Endothelial cell of umbilical vein (primary cell): ENCODE measurements at regions not wholly inside any gene's neighbourhood (a gene's known extent, or its start where the extent isn't known, plus 50 kb on each side); places are given as distances from the start of the nearest gene placed in this dataset.

Source experiments
- BruUV-seq: library from RNA; stranded (reverse); fragments of 400-500 nt; replicated peaks from 2 replicates; lab custom pipeline; 2021; lab: Mats Ljungman, UMichigan
- CTCF ChIA-PET: fragments of 300-600, 350-600 bp; sonication (Branson Sonifier 250); formaldehyde crosslinking; loops from one replicate; lab custom pipeline; 2021; ENCODE audit warnings: antibody characterized with exemption, inconsistent platforms; lab: Charles Lee
- POLR2A ChIA-PET: fragments of 300-600, 350-600 bp; sonication (Branson Sonifier 250); formaldehyde crosslinking; loops from one replicate; lab custom pipeline; 2021; ENCODE audit warnings: antibody characterized with exemption, inconsistent platforms; lab: Charles Lee
- DNase-seq: peaks from one replicate; pipeline ENCODE4 v3.0.0-alpha.2; 2011; ENCODE audit warnings: low read depth, low spot score
- FAIRE-seq: peaks from 2 replicates; lab custom pipeline; 2011; peaks lifted over from hg19 to GRCh38; lab: Jason Lieb, UNC
- H2AFZ ChIP-seq: 2 replicates; pipeline ENCODE4 v1.6.0; 2012; ENCODE audit warnings: low read depth, low read length, control low read depth, inconsistent platforms
- H3K27ac ChIP-seq: 2 replicates; pipeline ENCODE4 v1.5.1; 2011; ENCODE audit warnings: low read depth, mild to moderate bottlenecking, control low read depth, low read length, moderate library complexity; ENCODE audit not compliant: insufficient read depth
- H3K27me3 ChIP-seq, 2 experiments: 2 replicates each; pipeline versions ENCODE4 v1.6.0 to v1.6.1; 2011; ENCODE audit warnings: low read length in 2 of 2, mixed read lengths in 1 of 2; ENCODE audit not compliant: control insufficient read depth in 2 of 2, insufficient read depth in 2 of 2
- H3K36me3 ChIP-seq, 2 experiments: 2 replicates in 1 of 2; 3 replicates in 1 of 2; pipeline ENCODE4 v1.5.1; 2011; ENCODE audit warnings: low read length in 2 of 2, mild to moderate bottlenecking in 1 of 2, moderate library complexity in 1 of 2; ENCODE audit not compliant: control insufficient read depth in 2 of 2, insufficient read depth in 2 of 2; ENCODE audit errors: extremely low read depth in 1 of 2
- H3K4me1 ChIP-seq: 3 replicates; pipeline ENCODE4 v1.5.1; 2011; ENCODE audit warnings: mild to moderate bottlenecking, low read length; ENCODE audit not compliant: control insufficient read depth, insufficient read depth; ENCODE audit errors: extremely low read depth
- H3K4me2 ChIP-seq: 2 replicates; pipeline ENCODE4 v1.6.1; 2011; ENCODE audit warnings: low read length, control low read depth, mixed read lengths; ENCODE audit not compliant: insufficient read depth
- H3K4me3 ChIP-seq, 3 experiments: fragments of 200-600 bp in 1 of 3; sonication (generic), shearing (Covaris generic) in 1 of 3; replicated peaks in 1 of 3; 2 replicates each; pipeline ENCODE4 v1.5.1; 2011 to 2016; ENCODE audit warnings: control low read depth in 3 of 3, low read length in 3 of 3, mild to moderate bottlenecking in 2 of 3, inconsistent platforms in 1 of 3, low read depth in 1 of 3, moderate library complexity in 1 of 3; ENCODE audit not compliant: insufficient read depth in 1 of 3
- H3K79me2 ChIP-seq: 2 replicates; pipeline ENCODE4 v1.6.0; 2012; ENCODE audit warnings: low read length, inconsistent platforms; ENCODE audit not compliant: control insufficient read depth, insufficient read depth
- H3K9ac ChIP-seq: replicated peaks from 2 replicates; pipeline ENCODE3; 2011; ENCODE audit warnings: low read length, control low read depth; ENCODE audit not compliant: insufficient read depth; ENCODE audit errors: extremely low read depth
- H3K9me1 ChIP-seq: replicated peaks from 3 replicates; pipeline ENCODE4 v1.6.0; 2011; ENCODE audit warnings: mild to moderate bottlenecking, low read length; ENCODE audit not compliant: control insufficient read depth, insufficient read depth; ENCODE audit errors: extremely low read depth
- H3K9me3 ChIP-seq: replicated peaks from 2 replicates; pipeline ENCODE4 v1.5.1; 2012; ENCODE audit warnings: low read length, inconsistent platforms; ENCODE audit not compliant: control insufficient read depth, insufficient read depth
- H4K20me1 ChIP-seq: replicated peaks from 2 replicates; pipeline ENCODE3; 2011; ENCODE audit warnings: mild to moderate bottlenecking, low read length; ENCODE audit not compliant: control insufficient read depth, insufficient read depth; ENCODE audit errors: extremely low read depth
- EZH2 ChIP-seq: IDR thresholded peaks from 2 replicates; pipeline ENCODE4 v1.6.1; 2012; ENCODE audit warnings: borderline replicate concordance, low read depth, mild to moderate bottlenecking, moderate library complexity, low read length, inconsistent platforms; ENCODE audit not compliant: severe bottlenecking
- FOS ChIP-seq: IDR thresholded peaks from 2 replicates; pipeline ENCODE4 v1.6.1; 2011; ENCODE audit warnings: mild to moderate bottlenecking, low read length, moderate library complexity, borderline replicate concordance; ENCODE audit not compliant: insufficient read depth
- GATA2 ChIP-seq: IDR thresholded peaks from 2 replicates; pipeline ENCODE4 v1.7.0; 2011; ENCODE audit warnings: low read depth, mild to moderate bottlenecking, moderate library complexity, mixed read lengths, low read length; ENCODE audit not compliant: insufficient read length, insufficient read depth
- JUN ChIP-seq: IDR thresholded peaks from 2 replicates; pipeline ENCODE4 v1.6.1; 2011; ENCODE audit warnings: borderline replicate concordance, low read depth; ENCODE audit not compliant: insufficient read length, insufficient read depth
- MYC ChIP-seq: IDR thresholded peaks from one replicate; pipeline ENCODE4 v1.6.1; 2011; ENCODE audit warnings: mild to moderate bottlenecking, low read depth, low read length
- POLR2A ChIP-seq: IDR thresholded peaks from 2 replicates; pipeline ENCODE4 v1.6.1; 2012; ENCODE audit warnings: low read depth, mild to moderate bottlenecking, control low read depth, low read length
- POLR2AphosphoS5 ChIP-seq: IDR thresholded peaks from 2 replicates; pipeline ENCODE4 v1.6.1; 2012; ENCODE audit warnings: low read depth, mild to moderate bottlenecking, control low read depth, low read length, moderate library complexity; ENCODE audit not compliant: insufficient read depth
- dilution Hi-C: fragments of 300-500 bp; cut with MboI; formaldehyde crosslinking; loops from one replicate; pipeline ENCODE4 v1.15.0; 2019; ENCODE audit warnings: low sequenced_read_pairs; ENCODE audit not compliant: extremely low pct_ligation_motif_present
- intact Hi-C: fragments of 100-400 bp; cut with micrococcal nuclease; formaldehyde crosslinking; loops from one replicate; pipeline ENCODE4 v1.10.0; 2022
- TF ChIP-seq, protein P1 (sequence below): IDR thresholded peaks from 2 replicates; pipeline ENCODE4 v1.6.1; 2011; ENCODE audit not compliant: insufficient read depth, insufficient read length
- TF ChIP-seq, protein P2 (sequence below), 2 donors: IDR thresholded peaks; 1 replicate in 1 of 2; 2 replicates in 1 of 2; pipeline ENCODE4 v1.5.1; 2011; ENCODE audit warnings: low read length in 2 of 2, mild to moderate bottlenecking in 2 of 2, moderate library complexity in 2 of 2, control low read depth in 1 of 2, inconsistent platforms in 1 of 2, low read depth in 1 of 2; ENCODE audit not compliant: insufficient read depth in 1 of 2; ENCODE audit errors: extremely low read depth in 1 of 2

- intact Hi-C loops (no loop called here), dilution Hi-C loops (no loop called here)
- Histone ChIP-seq H3K9ac (no peak overlapping the region), H3K4me1 (no peaks in the 10 kb centered on the region), H3K27ac (no peak overlapping the region), H3K9me1 (no peaks in the 10 kb centered on the region), H3K36me3 (no peaks in the 10 kb centered on the region), H3K9me3 (no peaks in the 10 kb centered on the region), H3K4me3 (no peak overlapping the region), H3K79me2 (no peaks in the 10 kb centered on the region), H3K4me2 (no peak overlapping the region), H3K27me3 (no peaks in the 10 kb centered on the region), H2AFZ (no peak overlapping the region), H4K20me1 (no peaks in the 10 kb centered on the region)
- DNase-seq (no peak), FAIRE-seq (no peak)
- BruUV-seq: no TSS peak
- TF ChIP-seq, protein P1, sequence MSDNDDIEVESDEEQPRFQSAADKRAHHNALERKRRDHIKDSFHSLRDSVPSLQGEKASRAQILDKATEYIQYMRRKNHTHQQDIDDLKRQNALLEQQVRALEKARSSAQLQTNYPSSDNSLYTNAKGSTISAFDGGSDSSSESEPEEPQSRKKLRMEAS: no peak
- TF ChIP-seq POLR2AphosphoS5 (no peak), GATA2 (no peak), MYC (no peak), JUN (no peak), EZH2 (no peak), POLR2A (no peak), FOS (no peak)
- TF ChIP-seq, protein P2, sequence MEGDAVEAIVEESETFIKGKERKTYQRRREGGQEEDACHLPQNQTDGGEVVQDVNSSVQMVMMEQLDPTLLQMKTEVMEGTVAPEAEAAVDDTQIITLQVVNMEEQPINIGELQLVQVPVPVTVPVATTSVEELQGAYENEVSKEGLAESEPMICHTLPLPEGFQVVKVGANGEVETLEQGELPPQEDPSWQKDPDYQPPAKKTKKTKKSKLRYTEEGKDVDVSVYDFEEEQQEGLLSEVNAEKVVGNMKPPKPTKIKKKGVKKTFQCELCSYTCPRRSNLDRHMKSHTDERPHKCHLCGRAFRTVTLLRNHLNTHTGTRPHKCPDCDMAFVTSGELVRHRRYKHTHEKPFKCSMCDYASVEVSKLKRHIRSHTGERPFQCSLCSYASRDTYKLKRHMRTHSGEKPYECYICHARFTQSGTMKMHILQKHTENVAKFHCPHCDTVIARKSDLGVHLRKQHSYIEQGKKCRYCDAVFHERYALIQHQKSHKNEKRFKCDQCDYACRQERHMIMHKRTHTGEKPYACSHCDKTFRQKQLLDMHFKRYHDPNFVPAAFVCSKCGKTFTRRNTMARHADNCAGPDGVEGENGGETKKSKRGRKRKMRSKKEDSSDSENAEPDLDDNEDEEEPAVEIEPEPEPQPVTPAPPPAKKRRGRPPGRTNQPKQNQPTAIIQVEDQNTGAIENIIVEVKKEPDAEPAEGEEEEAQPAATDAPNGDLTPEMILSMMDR (IDR thresholded peaks at IDR 0.05; ENCODE audit: extremely low read depth in 1 of 2, insufficient read depth in 1 of 2, low read depth in 1 of 2, low read length in 2 of 2): no peak
- ChIA-PET CTCF (no interaction called here), POLR2A (no interaction called here)
Observed at GRCh38 chr13:72400856-72401255, 326.6 kb downstream of the MZT1 start.
